Urothelium cell line (cell line): ENCODE measurements at regions not wholly inside any gene's neighbourhood (a gene's known extent, or its start where the extent isn't known, plus 50 kb on each side); places are given as distances from the start of the nearest gene placed in this dataset.
A peak's percentile ranks its signal among the peaks of the same experiment; 100 is the strongest.
"Not testable (repeated sequence)": the region's sequence is repeated elsewhere in the genome, so short reads cannot be mapped to it uniquely, and the experiment has no call there.

Experiments used
- DNase-seq: peaks from one replicate; pipeline ENCODE4 v3.0.0; 2011; ENCODE audit warnings: low spot score, mixed read lengths
- FAIRE-seq: peaks from 2 replicates; lab custom pipeline; 2011; peaks lifted over from hg19 to GRCh38; lab: Jason Lieb, UNC

- DNase-seq: no peak
- FAIRE-seq: peak; percentile 9
Measured at GRCh38 chr10:60524541-60524940, 134.9 kb upstream of the ANK3 start.

GRCh38 chr10:60523371-60523770, 133.7 kb upstream of the ANK3 start:
- FAIRE-seq, DNase-seq: not testable (repeated sequence)

GRCh38 chr10:60522617-60523016, 132.9 kb upstream of the ANK3 start:
- no peak for DNase-seq
- FAIRE-seq: no peak

- FAIRE-seq (no peak), DNase-seq (peak; percentile 40)
Measured at GRCh38 chr10:60521974-60522405, 132.3 kb upstream of the ANK3 start.

- no peak for FAIRE-seq
- DNase-seq: no peak
Measured at GRCh38 chr10:60518745-60519144, 129.1 kb upstream of the ANK3 start.

- FAIRE-seq (no peak), DNase-seq (no peak)
Measured at GRCh38 chr10:60517805-60518204, 128.1 kb upstream of the ANK3 start.

- no peak for FAIRE-seq
- DNase-seq: no peak
Measured at GRCh38 chr10:60513281-60513680, 123.6 kb upstream of the ANK3 start.

- FAIRE-seq (no peak), DNase-seq (no peak)
Measured at GRCh38 chr10:60511477-60512229, 122.0 kb upstream of the ANK3 start.

GRCh38 chr10:60508831-60509230, 119.2 kb upstream of the ANK3 start:
- DNase-seq: no peak
- no peak for FAIRE-seq

GRCh38 chr10:60508037-60508436, 118.4 kb upstream of the ANK3 start:
- DNase-seq (no peak), FAIRE-seq (no peak)

- DNase-seq (no peak), FAIRE-seq (no peak)
Measured at GRCh38 chr10:60502621-60503020, 112.9 kb upstream of the ANK3 start.

- DNase-seq (no peak), FAIRE-seq (no peak)
Measured at GRCh38 chr10:60498985-60499384, 109.3 kb upstream of the ANK3 start.

- FAIRE-seq (no peak), DNase-seq (no peak)
Measured at GRCh38 chr10:60497364-60497763, 107.7 kb upstream of the ANK3 start.

GRCh38 chr10:60496181-60496580, 106.5 kb upstream of the ANK3 start:
- DNase-seq: no peak
- no peak for FAIRE-seq

- FAIRE-seq: no peak
- peak; percentile 50 for DNase-seq
Measured at GRCh38 chr10:60495338-60496055, 105.8 kb upstream of the ANK3 start.

GRCh38 chr10:60494774-60495173, 105.1 kb upstream of the ANK3 start:
- DNase-seq (no peak), FAIRE-seq (no peak)

- DNase-seq: no peak
- FAIRE-seq: no peak
Measured at GRCh38 chr10:60491162-60491561, 101.5 kb upstream of the ANK3 start.

GRCh38 chr10:60490013-60490412, 100.3 kb upstream of the ANK3 start:
- DNase-seq (no peak), FAIRE-seq (no peak)

- FAIRE-seq (no peak), DNase-seq (no peak)
Measured at GRCh38 chr10:60488111-60488669, 98.5 kb upstream of the ANK3 start.

GRCh38 chr10:60487543-60487942, 97.9 kb upstream of the ANK3 start:
- DNase-seq (no peak), FAIRE-seq (no peak)

GRCh38 chr10:60485025-60485424, 95.3 kb upstream of the ANK3 start:
- no peak for FAIRE-seq
- no peak for DNase-seq
